ENCODE measurements at regions not wholly inside any gene's neighbourhood (a gene's known extent, or its start where the extent isn't known, plus 50 kb on each side); places are given as distances from the start of the nearest gene placed in this dataset.

- TF ChIP-seq CREB1 (CRISPR knock-in tag; IDR thresholded peaks at IDR 0.05; ENCODE audit: low read depth) = no peak
These were observed 173.1 kb downstream of the TMEM47 start (continued) for GRCh38 chrX:34483980-34484379.

- no peak overlapping the region for H3K4me3 ChIP-seq
- no peaks in the 10 kb centered on the region for H3K27me3 ChIP-seq (ENCODE audit: insufficient read depth)
- no peaks in the 10 kb centered on the region for H3F3A ChIP-seq (replicated peaks; ENCODE audit: low read depth)
- no peaks in the 10 kb centered on the region for H3K36me3 ChIP-seq (ENCODE audit: insufficient read depth)
- ATAC-seq = no peak
- no peak overlapping the region for H3K27ac ChIP-seq (ENCODE audit: low read depth)
- no peaks in the 10 kb centered on the region for H4K20me1 ChIP-seq (replicated peaks; ENCODE audit: insufficient read depth)
- H3K79me2 ChIP-seq (replicated peaks; ENCODE audit: insufficient read depth) = no peaks in the 10 kb centered on the region
- no peak overlapping the region for H3K4me2 ChIP-seq
- DNase-seq (ENCODE audit: low spot score) = no peak
- H3K4me3 Mint-ChIP-seq = no peak overlapping the region
- no peak overlapping the region for H2AFZ ChIP-seq
- H3K4me1 ChIP-seq (ENCODE audit: insufficient read depth) = no peaks in the 10 kb centered on the region
- no peaks in the 10 kb centered on the region for H3K9me3 Mint-ChIP-seq
- peaks cover 1% of the 10 kb centered on the region for H3K27me3 Mint-ChIP-seq (ENCODE audit: insufficient read depth, low read depth, poor library complexity)
- H3K27ac Mint-ChIP-seq = no peak overlapping the region
- no peaks in the 10 kb centered on the region for H3K36me3 Mint-ChIP-seq (ENCODE audit: low read depth)
- TF ChIP-seq ETS1 (IDR thresholded peaks at IDR 0.05) (no peak), ZNF114 (CRISPR knock-in tag; IDR thresholded peaks at IDR 0.05) (no peak), JUNB (IDR thresholded peaks at IDR 0.05; ENCODE audit: unreplicated experiment) (no peak), EZH2phosphoT487 (IDR thresholded peaks at IDR 0.05; ENCODE audit: unreplicated experiment) (no peak), EZH2 (IDR thresholded peaks at IDR 0.05; ENCODE audit: low read depth, unreplicated experiment) (no peak), STAT1 (IDR thresholded peaks at IDR 0.05; ENCODE audit: unreplicated experiment) (no peak), ZNF331 (CRISPR knock-in tag; IDR thresholded peaks at IDR 0.05; ENCODE audit: low read depth) (no peak), CREB1 (CRISPR knock-in tag; IDR thresholded peaks at IDR 0.05; ENCODE audit: low read depth) (no peak), CTCF (conservative IDR thresholded peaks at IDR 0.05; ENCODE audit: low read depth in 2 of 2) (no peak), ZNF462 (CRISPR knock-in tag; IDR thresholded peaks at IDR 0.05) (no peak)
- no peaks in the 10 kb centered on the region for H3K4me1 Mint-ChIP-seq
- no peaks in the 10 kb centered on the region for H3K9me2 ChIP-seq (ENCODE audit: insufficient read depth)
These were observed 186.6 kb downstream of the TMEM47 start for GRCh38 chrX:34470507-34470906.

Data from GM23338 (cell line).